Neural progenitor cell (in vitro differentiated cells): ENCODE measurements at regions not wholly inside any gene's neighbourhood (a gene's known extent, or its start where the extent isn't known, plus 50 kb on each side); places are given as distances from the start of the nearest gene placed in this dataset.

ENCODE experiments used
- DNase-seq: peaks from one replicate; pipeline ENCODE4 v3.0.0-alpha.2; 2016; ENCODE audit warnings: low spot score
- H2AFZ ChIP-seq: fragments of 200-600 bp; sonication (generic); replicated peaks from 2 replicates; pipeline ENCODE4 v1.6.1; 2016; ENCODE audit warnings: antibody characterized with exemption
- H3F3A ChIP-seq: fragments of 200-600 bp; sonication (generic); 2 replicates; pipeline ENCODE4 v1.6.1; 2016; ENCODE audit warnings: antibody characterized with exemption, low read depth
- H3K27ac ChIP-seq: fragments of 200-600 bp; sonication (generic); 2 replicates; pipeline ENCODE4 v1.5.1; 2016; ENCODE audit warnings: mild to moderate bottlenecking
- H3K27me3 ChIP-seq: fragments of 200-600 bp; sonication (generic); 2 replicates; pipeline ENCODE4 v1.6.1; 2016; ENCODE audit warnings: mild to moderate bottlenecking, moderate library complexity
- H3K36me3 ChIP-seq: fragments of 200-600 bp; sonication (generic); 2 replicates; pipeline ENCODE4 v1.5.1; 2016
- H3K4me1 ChIP-seq: fragments of 200-600 bp; sonication (generic); 2 replicates; pipeline ENCODE4 v1.6.1; 2016; ENCODE audit warnings: mixed run types
- H3K4me2 ChIP-seq: fragments of 200-600 bp; sonication (generic); 2 replicates; pipeline ENCODE4 v1.6.1; 2016
- H3K4me3 ChIP-seq: fragments of 200-600 bp; sonication (generic); 2 replicates; pipeline ENCODE4 v1.5.1; 2016
- H3K79me2 ChIP-seq: fragments of 200-600 bp; sonication (generic); 2 replicates; pipeline ENCODE4 v1.6.1; 2016; ENCODE audit warnings: low read depth
- H3K9ac ChIP-seq: fragments of 200-600 bp; sonication (generic); 2 replicates; pipeline ENCODE4 v1.6.1; 2016
- H3K9me3 ChIP-seq: fragments of 200-600 bp; sonication (generic); 2 replicates; pipeline ENCODE4 v1.5.1; 2016; ENCODE audit warnings: low read depth
- H4K20me1 ChIP-seq: fragments of 200-600 bp; sonication (generic); 2 replicates; pipeline ENCODE4 v1.6.1; 2016; ENCODE audit warnings: low read depth
- H3K27ac Mint-ChIP-seq: 3 replicates; pipeline ENCODE4 v1.8.0; 2021; ENCODE audit warnings: mixed read lengths
- H3K27me3 Mint-ChIP-seq: 2 replicates; pipeline ENCODE4 v1.8.0; 2022; ENCODE audit warnings: low read depth, mild to moderate bottlenecking, inconsistent platforms, moderate library complexity, mixed read lengths; ENCODE audit not compliant: insufficient read depth
- H3K36me3 Mint-ChIP-seq: 3 replicates; pipeline ENCODE4 v1.8.0; 2021; ENCODE audit warnings: mixed read lengths
- H3K4me1 Mint-ChIP-seq: 3 replicates; pipeline ENCODE4 v1.8.0; 2021; ENCODE audit warnings: mixed read lengths
- H3K4me3 Mint-ChIP-seq: 3 replicates; pipeline ENCODE4 v1.8.0; 2021; ENCODE audit warnings: mild to moderate bottlenecking, moderate library complexity, mixed read lengths
- H3K9me3 Mint-ChIP-seq: 3 replicates; pipeline ENCODE4 v1.8.0; 2020; ENCODE audit warnings: mixed read lengths
- EZH2 ChIP-seq: fragments of 200-600 bp; sonication (generic); IDR thresholded peaks from 2 replicates; pipeline ENCODE4 v1.6.1; 2017; ENCODE audit warnings: antibody characterized with exemption, mild to moderate bottlenecking, moderate library complexity
- EZH2phosphoT487 ChIP-seq: fragments of 200-600 bp; sonication (generic); IDR thresholded peaks from 2 replicates; pipeline ENCODE4 v1.6.1; 2017; ENCODE audit warnings: antibody characterized with exemption
- TF ChIP-seq, protein P1 (sequence below): fragments of 200-600 bp; sonication (generic); IDR thresholded peaks from 2 replicates; pipeline ENCODE4 v1.5.1; 2017; ENCODE audit warnings: antibody characterized with exemption, mild to moderate bottlenecking

DNA sequence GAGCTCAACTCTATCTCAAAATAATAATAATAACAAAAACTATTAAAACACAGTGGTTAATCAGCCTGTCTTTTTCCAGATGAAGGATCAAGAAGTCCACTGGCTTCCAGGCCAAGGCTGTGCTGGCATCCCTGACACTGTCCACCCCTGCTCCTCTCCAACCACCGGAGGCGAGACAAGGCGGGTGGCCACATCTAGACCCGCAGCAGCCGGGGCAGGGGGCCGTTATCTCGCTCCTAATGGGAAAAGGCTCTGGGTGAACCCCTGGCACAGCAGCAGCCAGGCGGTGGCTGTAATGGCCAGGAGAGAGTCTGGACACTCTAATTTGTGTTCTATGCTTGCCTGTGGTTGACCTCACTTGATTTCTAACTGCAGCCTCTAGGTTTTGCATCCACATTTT, 158.0 kb upstream of the SOX1 start:
- Mint-ChIP-seq H3K4me1 (peaks cover 16% of the 10 kb centered on the region), H3K27me3 (peaks cover 8% of the 10 kb centered on the region), H3K4me3 (no peak overlapping the region), H3K9me3 (peaks cover 9% of the 10 kb centered on the region), H3K27ac (no peak overlapping the region), H3K36me3 (no peaks in the 10 kb centered on the region)
- H3K36me3 ChIP-seq = no peaks in the 10 kb centered on the region
- DNase-seq = no peak
- H3K4me1 ChIP-seq = no peaks in the 10 kb centered on the region
- no peak overlapping the region for H3K4me2 ChIP-seq
- no peak for TF ChIP-seq EZH2phosphoT487
- no peak for TF ChIP-seq EZH2
- TF ChIP-seq, protein P1, sequence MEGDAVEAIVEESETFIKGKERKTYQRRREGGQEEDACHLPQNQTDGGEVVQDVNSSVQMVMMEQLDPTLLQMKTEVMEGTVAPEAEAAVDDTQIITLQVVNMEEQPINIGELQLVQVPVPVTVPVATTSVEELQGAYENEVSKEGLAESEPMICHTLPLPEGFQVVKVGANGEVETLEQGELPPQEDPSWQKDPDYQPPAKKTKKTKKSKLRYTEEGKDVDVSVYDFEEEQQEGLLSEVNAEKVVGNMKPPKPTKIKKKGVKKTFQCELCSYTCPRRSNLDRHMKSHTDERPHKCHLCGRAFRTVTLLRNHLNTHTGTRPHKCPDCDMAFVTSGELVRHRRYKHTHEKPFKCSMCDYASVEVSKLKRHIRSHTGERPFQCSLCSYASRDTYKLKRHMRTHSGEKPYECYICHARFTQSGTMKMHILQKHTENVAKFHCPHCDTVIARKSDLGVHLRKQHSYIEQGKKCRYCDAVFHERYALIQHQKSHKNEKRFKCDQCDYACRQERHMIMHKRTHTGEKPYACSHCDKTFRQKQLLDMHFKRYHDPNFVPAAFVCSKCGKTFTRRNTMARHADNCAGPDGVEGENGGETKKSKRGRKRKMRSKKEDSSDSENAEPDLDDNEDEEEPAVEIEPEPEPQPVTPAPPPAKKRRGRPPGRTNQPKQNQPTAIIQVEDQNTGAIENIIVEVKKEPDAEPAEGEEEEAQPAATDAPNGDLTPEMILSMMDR = no peak
- no peaks in the 10 kb centered on the region for H3K79me2 ChIP-seq
- H3K9ac ChIP-seq = no peak overlapping the region
- H4K20me1 ChIP-seq = no peaks in the 10 kb centered on the region
- H3K9me3 ChIP-seq = no peaks in the 10 kb centered on the region
- H2AFZ ChIP-seq = no peak overlapping the region
- no peaks in the 10 kb centered on the region for H3K27me3 ChIP-seq
- H3K27ac ChIP-seq = no peak overlapping the region
- no peaks in the 10 kb centered on the region for H3F3A ChIP-seq
- no peak overlapping the region for H3K4me3 ChIP-seq

GRCh38 chr13:111909501-111909900, 157.4 kb upstream of the SOX1 start:
- Histone ChIP-seq H3F3A (no peaks in the 10 kb centered on the region), H4K20me1 (no peaks in the 10 kb centered on the region), H3K9ac (no peak overlapping the region), H2AFZ (no peak overlapping the region), H3K4me1 (no peaks in the 10 kb centered on the region), H3K36me3 (no peaks in the 10 kb centered on the region), H3K27ac (no peak overlapping the region), H3K4me2 (no peak overlapping the region), H3K27me3 (no peaks in the 10 kb centered on the region), H3K9me3 (no peaks in the 10 kb centered on the region), H3K4me3 (no peak overlapping the region), H3K79me2 (no peaks in the 10 kb centered on the region)
- DNase-seq = no peak
- Mint-ChIP-seq H3K4me3 (no peak overlapping the region), H3K36me3 (no peaks in the 10 kb centered on the region), H3K27ac (no peak overlapping the region), H3K27me3 (peaks cover 8% of the 10 kb centered on the region), H3K9me3 (peaks cover 9% of the 10 kb centered on the region), H3K4me1 (peaks cover 16% of the 10 kb centered on the region)
- TF ChIP-seq, protein P1 = no peak
- no peak for TF ChIP-seq EZH2
- no peak for TF ChIP-seq EZH2phosphoT487

DNA sequence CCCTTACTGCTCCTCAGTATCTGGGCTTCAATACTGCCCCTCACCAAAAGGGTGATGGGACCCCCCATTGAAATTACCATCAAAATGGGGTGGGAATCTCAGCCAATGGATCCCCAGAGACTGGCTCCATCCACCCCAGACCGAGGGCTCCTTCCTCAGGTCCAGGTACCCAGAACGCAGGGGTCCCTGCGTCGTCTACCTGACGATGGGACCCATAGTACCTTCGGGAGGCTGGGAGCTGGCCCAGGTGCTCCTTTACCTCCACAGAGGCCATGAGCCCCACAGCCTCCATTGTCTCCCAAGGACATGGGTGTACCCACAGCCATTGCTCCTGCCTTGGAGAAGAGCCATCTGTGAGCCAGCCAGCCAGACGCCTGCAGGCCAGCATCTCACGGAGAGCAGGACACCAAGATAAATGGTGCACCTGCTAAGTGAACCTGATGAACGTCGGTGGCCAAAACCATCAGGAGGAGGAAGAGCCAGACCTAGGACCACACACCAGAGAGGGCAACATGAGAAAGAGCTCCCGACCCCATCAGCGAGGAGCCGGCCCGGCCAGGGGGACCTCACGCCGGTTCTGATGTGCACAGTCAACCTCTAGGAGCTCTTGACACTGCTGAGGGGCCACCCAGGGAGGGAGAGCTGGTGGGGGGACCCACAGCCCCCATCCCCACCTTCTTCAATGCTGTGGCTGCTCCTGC, 156.8 kb upstream of the SOX1 start:
- no peaks in the 10 kb centered on the region for H4K20me1 ChIP-seq
- H3K9ac ChIP-seq = no peak overlapping the region
- no peaks in the 10 kb centered on the region for H3K36me3 ChIP-seq
- no peaks in the 10 kb centered on the region for H3K4me1 ChIP-seq
- Mint-ChIP-seq H3K27me3 (peaks cover 9% of the 10 kb centered on the region), H3K9me3 (peaks cover 9% of the 10 kb centered on the region), H3K27ac (no peak overlapping the region), H3K36me3 (no peaks in the 10 kb centered on the region), H3K4me1 (peaks cover 16% of the 10 kb centered on the region), H3K4me3 (no peak overlapping the region)
- H2AFZ ChIP-seq = no peak overlapping the region
- H3K27me3 ChIP-seq = no peaks in the 10 kb centered on the region
- DNase-seq = no peak
- H3K9me3 ChIP-seq = no peaks in the 10 kb centered on the region
- TF ChIP-seq, protein P1 = no peak
- TF ChIP-seq EZH2 = no peak
- TF ChIP-seq EZH2phosphoT487 = no peak
- no peaks in the 10 kb centered on the region for H3F3A ChIP-seq
- no peaks in the 10 kb centered on the region for H3K79me2 ChIP-seq
- no peak overlapping the region for H3K4me3 ChIP-seq
- H3K27ac ChIP-seq = no peak overlapping the region
- no peak overlapping the region for H3K4me2 ChIP-seq
